CD4-positive, CD25-positive, alpha-beta regulatory T cell (primary cell): ENCODE measurements at regions not wholly inside any gene's neighbourhood (a gene's known extent, or its start where the extent isn't known, plus 50 kb on each side); places are given as distances from the start of the nearest gene placed in this dataset.

Source experiments
- ATAC-seq, 2 donors: fragments of 150-1000 bp; cut with Tn5 transposase; one replicate each; pipeline ENCODE4 v1.10.0; 2021; ENCODE audit warnings: low read depth in 2 of 2, moderate number of reproducible peaks in 2 of 2, moderate library complexity in 1 of 2
- DNase-seq, 3 donors: peaks; one replicate each; pipeline versions ENCODE4 v3.0.0 to v3.0.0-alpha.2; 2012 to 2022; ENCODE audit warnings: mixed read lengths in 1 of 3
- H3K27ac ChIP-seq: one replicate; pipeline ENCODE4 v1.7.0; 2013; ENCODE audit warnings: mild to moderate bottlenecking, low read length; ENCODE audit not compliant: insufficient read depth, poor library complexity, severe bottlenecking
- H3K27me3 ChIP-seq: one replicate; pipeline ENCODE4 v1.7.0; 2013; ENCODE audit warnings: low read length; ENCODE audit not compliant: control insufficient read depth, insufficient read depth
- H3K36me3 ChIP-seq: one replicate; pipeline ENCODE4 v1.7.0; 2013; ENCODE audit warnings: mild to moderate bottlenecking, low read length, moderate library complexity; ENCODE audit not compliant: control insufficient read depth, insufficient read depth
- H3K4me1 ChIP-seq: 2 replicates; pipeline ENCODE4 v1.7.0; 2013; ENCODE audit warnings: mild to moderate bottlenecking, low read length; ENCODE audit not compliant: insufficient read depth, control insufficient read depth, poor library complexity, severe bottlenecking
- H3K4me3 ChIP-seq: one replicate; pipeline ENCODE4 v1.7.0; 2013; ENCODE audit warnings: low read depth, mild to moderate bottlenecking, low read length, moderate library complexity
- H3K9me3 ChIP-seq, 2 experiments: 1 replicate in 1 of 2; 2 replicates in 1 of 2; pipeline ENCODE4 v1.7.0; 2013; ENCODE audit warnings: low read length in 2 of 2, mild to moderate bottlenecking in 1 of 2, moderate library complexity in 1 of 2; ENCODE audit not compliant: control insufficient read depth in 2 of 2
- H3K27ac Mint-ChIP-seq, 3 donors: one replicate each; pipeline ENCODE4 v1.8.0; 2020 to 2022; ENCODE audit warnings: mild to moderate bottlenecking in 3 of 3, mixed read lengths in 3 of 3, moderate library complexity in 2 of 3
- H3K27me3 Mint-ChIP-seq: one replicate; pipeline ENCODE4 v1.8.0; 2022; ENCODE audit warnings: mild to moderate bottlenecking, mixed read lengths
- H3K36me3 Mint-ChIP-seq: one replicate; pipeline ENCODE4 v1.8.0; 2020; ENCODE audit warnings: mixed read lengths
- H3K4me1 Mint-ChIP-seq, 4 donors: one replicate each; pipeline ENCODE4 v1.8.0; 2020 to 2022; ENCODE audit warnings: mixed read lengths in 4 of 4, mild to moderate bottlenecking in 1 of 4
- H3K4me3 Mint-ChIP-seq, 4 donors: one replicate each; pipeline ENCODE4 v1.8.0; 2020 to 2022; ENCODE audit warnings: mild to moderate bottlenecking in 4 of 4, mixed read lengths in 4 of 4, moderate library complexity in 3 of 4
- H3K9me3 Mint-ChIP-seq, 7 donors: one replicate each; pipeline ENCODE4 v1.8.0; 2020 to 2022; ENCODE audit warnings: mixed read lengths in 7 of 7, mild to moderate bottlenecking in 3 of 7, moderate library complexity in 2 of 7

GRCh38 chr5:74261421-74261820, 379.1 kb downstream of the ENC1 start:
- no peaks in the 10 kb centered on the region for H3K36me3 ChIP-seq
- DNase-seq (no peak), ATAC-seq (no peak)
- H3K27me3 Mint-ChIP-seq = no peaks in the 10 kb centered on the region
- H3K9me3 Mint-ChIP-seq = peaks cover 0 to 6% (median 0%) of the 10 kb centered on the region in 7 donors
- H3K4me1 ChIP-seq = no peaks in the 10 kb centered on the region
- H3K4me3 ChIP-seq = no peak overlapping the region
- no peak overlapping the region for H3K4me3 Mint-ChIP-seq
- H3K36me3 Mint-ChIP-seq = no peaks in the 10 kb centered on the region
- no peaks in the 10 kb centered on the region for H3K4me1 Mint-ChIP-seq
- H3K9me3 ChIP-seq = no peaks in the 10 kb centered on the region
- H3K27ac ChIP-seq = no peak overlapping the region
- no peak overlapping the region for H3K27ac Mint-ChIP-seq
- H3K27me3 ChIP-seq = no peaks in the 10 kb centered on the region

DNA sequence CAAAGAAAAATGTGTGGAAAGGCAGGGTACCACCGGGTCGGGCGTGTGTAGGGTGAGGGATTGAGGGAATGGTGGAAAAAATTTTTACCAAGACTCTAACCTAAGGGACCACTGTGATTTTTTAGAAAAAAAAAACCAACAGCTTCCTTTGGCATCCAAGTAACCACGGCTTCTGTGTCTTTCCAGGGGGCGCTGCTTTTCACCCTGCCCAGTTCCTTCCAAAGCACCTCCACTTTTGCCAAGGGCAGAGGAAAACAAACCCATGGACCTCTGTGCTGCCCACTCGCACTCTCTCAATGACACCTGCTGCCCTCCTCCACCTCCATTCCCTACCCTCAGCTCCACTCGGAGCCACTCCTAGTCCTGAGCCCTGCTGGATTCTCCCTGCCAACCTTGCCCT, 381.0 kb downstream of the ENC1 start:
- H3K27ac Mint-ChIP-seq = no peak overlapping the region
- Histone ChIP-seq H3K27ac (no peak overlapping the region), H3K9me3 (no peaks in the 10 kb centered on the region), H3K27me3 (no peaks in the 10 kb centered on the region), H3K4me3 (no peak overlapping the region), H3K36me3 (no peaks in the 10 kb centered on the region), H3K4me1 (no peaks in the 10 kb centered on the region)
- peaks cover 0 to 8% (median 0%) of the 10 kb centered on the region in 7 donors for H3K9me3 Mint-ChIP-seq
- no peaks in the 10 kb centered on the region for H3K27me3 Mint-ChIP-seq
- no peaks in the 10 kb centered on the region for H3K36me3 Mint-ChIP-seq
- DNase-seq (no peak), ATAC-seq (no peak)
- H3K4me3 Mint-ChIP-seq = no peak overlapping the region
- H3K4me1 Mint-ChIP-seq = no peaks in the 10 kb centered on the region

- no peaks in the 10 kb centered on the region for H3K36me3 Mint-ChIP-seq
- H3K4me1 Mint-ChIP-seq = no peaks in the 10 kb centered on the region
- Histone ChIP-seq H3K4me1 (no peaks in the 10 kb centered on the region), H3K4me3 (no peak overlapping the region), H3K27ac (no peak overlapping the region), H3K9me3 (no peaks in the 10 kb centered on the region), H3K36me3 (no peaks in the 10 kb centered on the region), H3K27me3 (no peaks in the 10 kb centered on the region)
- H3K9me3 Mint-ChIP-seq = peaks cover 0 to 6% (median 0%) of the 10 kb centered on the region in 7 donors
- H3K4me3 Mint-ChIP-seq = no peak overlapping the region
- no peak overlapping the region for H3K27ac Mint-ChIP-seq
- ATAC-seq = no peak
- H3K27me3 Mint-ChIP-seq = no peaks in the 10 kb centered on the region
- no peak for DNase-seq
Measured at GRCh38 chr5:74258314-74258665, 382.2 kb downstream of the ENC1 start.

DNA sequence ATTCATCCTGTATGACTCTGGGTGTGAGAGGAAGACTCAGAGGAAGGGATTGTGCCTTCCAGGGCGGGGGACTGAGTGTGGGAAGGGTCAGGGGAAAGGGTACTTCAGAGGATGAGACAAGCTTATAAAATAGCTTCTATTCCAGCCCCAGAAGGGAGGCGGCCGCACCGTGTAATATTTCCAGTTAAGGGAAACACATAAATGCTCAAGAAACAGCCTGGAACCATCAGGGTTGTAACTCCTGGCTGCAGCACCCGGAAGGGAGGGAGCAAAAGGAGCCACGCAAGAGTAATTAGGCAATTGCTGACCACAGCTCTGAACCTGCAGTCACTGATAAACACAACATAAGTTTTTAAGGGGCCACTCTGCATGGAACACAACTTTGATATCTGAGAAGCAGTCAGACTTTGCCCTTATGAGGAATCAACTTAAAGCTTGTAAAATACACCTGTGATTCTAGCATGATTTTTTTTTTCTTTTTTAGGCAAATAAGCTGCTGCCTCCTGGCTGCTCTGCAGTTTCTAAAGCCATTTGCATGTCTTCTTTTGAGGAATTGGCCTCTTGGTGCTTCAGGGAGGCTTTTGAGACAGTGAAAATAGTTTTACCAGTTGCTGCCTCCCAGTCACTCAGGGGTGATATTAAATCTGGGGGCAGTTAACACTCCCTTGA, 382.7 kb downstream of the ENC1 start:
- Histone ChIP-seq H3K36me3 (no peaks in the 10 kb centered on the region), H3K4me1 (no peaks in the 10 kb centered on the region), H3K9me3 (no peaks in the 10 kb centered on the region), H3K4me3 (no peak overlapping the region), H3K27ac (no peak overlapping the region), H3K27me3 (no peaks in the 10 kb centered on the region)
- H3K9me3 Mint-ChIP-seq = peaks cover 0 to 6% (median 0%) of the 10 kb centered on the region in 7 donors
- ATAC-seq (no peak), DNase-seq (no peak)
- H3K27me3 Mint-ChIP-seq = no peaks in the 10 kb centered on the region
- H3K4me3 Mint-ChIP-seq = no peak overlapping the region
- H3K4me1 Mint-ChIP-seq = no peaks in the 10 kb centered on the region
- H3K27ac Mint-ChIP-seq = no peak overlapping the region
- no peaks in the 10 kb centered on the region for H3K36me3 Mint-ChIP-seq

- H3K4me3 ChIP-seq = no peak overlapping the region
- H3K36me3 Mint-ChIP-seq = no peaks in the 10 kb centered on the region
- H3K4me1 Mint-ChIP-seq = no peaks in the 10 kb centered on the region
- H3K9me3 Mint-ChIP-seq = peaks cover 0 to 6% (median 0%) of the 10 kb centered on the region in 7 donors
- no peaks in the 10 kb centered on the region for H3K27me3 Mint-ChIP-seq
- H3K27ac Mint-ChIP-seq = no peak overlapping the region
- no peaks in the 10 kb centered on the region for H3K4me1 ChIP-seq
- H3K27me3 ChIP-seq = no peaks in the 10 kb centered on the region
- H3K36me3 ChIP-seq = no peaks in the 10 kb centered on the region
- DNase-seq = no peak
- no peak overlapping the region for H3K27ac ChIP-seq
- H3K9me3 ChIP-seq = no peaks in the 10 kb centered on the region
- no peak overlapping the region for H3K4me3 Mint-ChIP-seq
- no peak for ATAC-seq
Measured at GRCh38 chr5:74257060-74257527, 383.4 kb downstream of the ENC1 start.

GRCh38 chr5:74255692-74256392, 384.7 kb downstream of the ENC1 start:
- Histone ChIP-seq H3K4me3 (no peak overlapping the region), H3K9me3 (no peaks in the 10 kb centered on the region), H3K4me1 (no peaks in the 10 kb centered on the region), H3K36me3 (no peaks in the 10 kb centered on the region), H3K27ac (no peak overlapping the region), H3K27me3 (no peaks in the 10 kb centered on the region)
- Mint-ChIP-seq H3K9me3 (peaks cover 0 to 6% (median 0%) of the 10 kb centered on the region in 7 donors), H3K36me3 (no peaks in the 10 kb centered on the region), H3K4me1 (no peaks in the 10 kb centered on the region), H3K4me3 (no peak overlapping the region), H3K27ac (no peak overlapping the region), H3K27me3 (no peaks in the 10 kb centered on the region)
- ATAC-seq = no peak
- no peak for DNase-seq

DNA sequence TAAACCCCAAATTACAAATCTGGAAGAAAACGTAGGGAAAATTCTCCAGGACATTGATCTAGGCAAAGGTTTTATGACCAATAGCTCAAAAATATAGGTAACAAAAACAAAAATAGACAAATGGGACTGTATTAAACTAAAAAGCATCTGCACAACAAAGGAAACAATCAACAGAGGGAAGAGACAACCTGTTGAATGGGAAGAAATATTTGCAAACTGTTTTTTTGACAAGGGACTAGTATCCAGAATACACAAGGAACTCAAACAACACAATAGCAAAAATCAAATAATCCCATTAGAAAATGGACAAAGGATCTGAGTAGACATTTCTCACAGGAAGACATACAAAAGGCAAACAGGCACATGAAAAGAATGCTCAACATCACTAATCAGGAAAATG, 386.3 kb downstream of the ENC1 start:
- Mint-ChIP-seq H3K36me3 (no peaks in the 10 kb centered on the region), H3K27me3 (no peaks in the 10 kb centered on the region), H3K4me1 (no peaks in the 10 kb centered on the region), H3K9me3 (peaks cover 0 to 6% (median 0%) of the 10 kb centered on the region in 7 donors), H3K4me3 (no peak overlapping the region), H3K27ac (no peak overlapping the region)
- no peak for DNase-seq
- Histone ChIP-seq H3K9me3 (no peaks in the 10 kb centered on the region), H3K27ac (no peak overlapping the region), H3K36me3 (no peaks in the 10 kb centered on the region), H3K4me1 (no peaks in the 10 kb centered on the region), H3K4me3 (no peak overlapping the region), H3K27me3 (no peaks in the 10 kb centered on the region)
- no peak for ATAC-seq

DNA sequence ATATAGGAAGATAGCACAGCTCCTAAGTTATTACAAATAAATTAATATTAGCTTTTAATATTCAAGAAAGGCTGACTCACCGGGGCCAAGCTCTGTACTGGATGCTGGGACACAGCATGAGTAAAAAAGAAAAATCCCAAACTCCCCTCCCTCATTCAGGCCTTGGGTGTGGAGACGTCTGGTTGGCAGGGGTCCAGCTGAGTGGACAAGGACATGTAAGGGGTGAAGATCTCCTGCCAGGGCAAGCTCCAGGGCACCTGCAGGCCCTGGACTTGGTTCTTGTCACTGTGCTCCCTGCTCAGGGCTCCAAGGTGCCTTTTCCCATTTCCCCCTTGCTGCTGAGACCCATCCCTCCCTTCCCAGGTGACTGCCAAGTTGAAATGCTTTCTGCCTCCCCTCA, 388.5 kb downstream of the ENC1 start:
- no peak for ATAC-seq
- Mint-ChIP-seq H3K4me3 (no peak overlapping the region), H3K9me3 (peaks cover 0 to 2% (median 0%) of the 10 kb centered on the region in 7 donors), H3K27ac (no peak overlapping the region), H3K36me3 (no peaks in the 10 kb centered on the region), H3K4me1 (no peaks in the 10 kb centered on the region), H3K27me3 (no peaks in the 10 kb centered on the region)
- DNase-seq = no peak
- H3K36me3 ChIP-seq = no peaks in the 10 kb centered on the region
- H3K4me1 ChIP-seq = no peaks in the 10 kb centered on the region
- H3K27me3 ChIP-seq = no peaks in the 10 kb centered on the region
- no peak overlapping the region for H3K4me3 ChIP-seq
- H3K9me3 ChIP-seq = no peaks in the 10 kb centered on the region
- no peak overlapping the region for H3K27ac ChIP-seq
